Coronary artery (tissue), 2 donors: ENCODE measurements at regions not wholly inside any gene's neighbourhood (a gene's known extent, or its start where the extent isn't known, plus 50 kb on each side); places are given as distances from the start of the nearest gene placed in this dataset.

Experiments used
- DNase-seq: peaks from one replicate; pipeline ENCODE4 v3.0.0-alpha.2; 2017; ENCODE audit warnings: low spot score
- H3K27ac ChIP-seq, 2 donors: fragments of 200-600 bp; sonication (generic); one replicate each; pipeline ENCODE4 v1.5.1; 2016 to 2019
- H3K4me3 ChIP-seq: fragments of 200-600 bp; sonication (generic); 2 replicates; pipeline ENCODE4 v1.5.1; 2016; ENCODE audit warnings: mild to moderate bottlenecking, moderate library complexity
- CTCF ChIP-seq: fragments of 200-600 bp; sonication (generic); IDR thresholded peaks from one replicate; pipeline ENCODE4 v1.5.1; 2019; ENCODE audit warnings: antibody characterized with exemption

GRCh38 chr6:54624779-54625178, 221.8 kb upstream of the FAM83B start:
- Histone ChIP-seq H3K27ac (no peak overlapping the region), H3K4me3 (no peak overlapping the region)
- TF ChIP-seq CTCF = no peak
- no peak for DNase-seq

- no peak for TF ChIP-seq CTCF
- Histone ChIP-seq H3K27ac (no peak overlapping the region), H3K4me3 (no peak overlapping the region)
- no peak for DNase-seq
Measured at GRCh38 chr6:54629131-54629530, 217.4 kb upstream of the FAM83B start.

- TF ChIP-seq CTCF = no peak
- no peak overlapping the region for H3K4me3 ChIP-seq
- no peak for DNase-seq
- H3K27ac ChIP-seq = no peak overlapping the region
Measured at GRCh38 chr6:54632984-54633565, 213.5 kb upstream of the FAM83B start.

GRCh38 chr6:54633601-54634000, 213.0 kb upstream of the FAM83B start:
- no peak overlapping the region for H3K27ac ChIP-seq
- DNase-seq = no peak
- no peak overlapping the region for H3K4me3 ChIP-seq
- TF ChIP-seq CTCF = no peak

GRCh38 chr6:54640911-54641310, 205.7 kb upstream of the FAM83B start:
- Histone ChIP-seq H3K4me3 (no peak overlapping the region), H3K27ac (no peak overlapping the region)
- no peak for DNase-seq
- TF ChIP-seq CTCF = no peak

- Histone ChIP-seq H3K27ac (peak overlapping the region; percentile 60 to 70), H3K4me3 (peak overlapping the region; percentile 12)
- no peak for DNase-seq
- no peak for TF ChIP-seq CTCF
Measured at GRCh38 chr6:54646069-54646950, 200.3 kb upstream of the FAM83B start.
